ENCODE measurements at regions not wholly inside any gene's neighbourhood (a gene's known extent, or its start where the extent isn't known, plus 50 kb on each side); places are given as distances from the start of the nearest gene placed in this dataset.

GRCh38 chr15:31247404-31247803 lies 79.2 kb upstream of the KLF13 start:
- Histone ChIP-seq H3K9me3 (replicated peaks; ENCODE audit: insufficient read depth, low read length) (no peaks in the 10 kb centered on the region), H3K79me2 (ENCODE audit: low read length) (no peaks in the 10 kb centered on the region), H3K4me2 (ENCODE audit: low read depth, low read length) (no peak overlapping the region), H3F3A (ENCODE audit: insufficient read depth, low read length) (no peaks in the 10 kb centered on the region), H2AFZ (ENCODE audit: low read length) (no peak overlapping the region), H3K27ac (ENCODE audit: low read length) (no peak overlapping the region), H3K9me2 (replicated peaks; ENCODE audit: insufficient read depth, low read length) (no peaks in the 10 kb centered on the region), H3K4me3 (ENCODE audit: low read length) (no peak overlapping the region), H3K9ac (ENCODE audit: low read length) (no peak overlapping the region), H3K4me1 (ENCODE audit: low read length) (no peaks in the 10 kb centered on the region), H4K20me1 (ENCODE audit: insufficient read depth, low read length) (no peaks in the 10 kb centered on the region), H3K27me3 (replicated peaks; ENCODE audit: insufficient read depth, low read length) (no peaks in the 10 kb centered on the region), H3K36me3 (replicated peaks; ENCODE audit: insufficient read depth, low read length) (no peaks in the 10 kb centered on the region)
- TF ChIP-seq EZH2 (optimal IDR thresholded peaks at IDR 0.05; ENCODE audit: low read depth, low read length) (no peak), CTCF (IDR thresholded peaks at IDR 0.05; ENCODE audit: low read length) (no peak), EZH2phosphoT487 (IDR thresholded peaks at IDR 0.05; ENCODE audit: low read length) (no peak)
- no peak for DNase-seq

- H3F3A ChIP-seq (ENCODE audit: insufficient read depth, low read length) = no peaks in the 10 kb centered on the region
- no peak overlapping the region for H3K4me3 ChIP-seq (ENCODE audit: low read length)
- H3K36me3 ChIP-seq (replicated peaks; ENCODE audit: insufficient read depth, low read length) = no peaks in the 10 kb centered on the region
- H3K9me2 ChIP-seq (replicated peaks; ENCODE audit: insufficient read depth, low read length) = no peaks in the 10 kb centered on the region
- H3K9ac ChIP-seq (ENCODE audit: low read length) = no peak overlapping the region
- no peaks in the 10 kb centered on the region for H3K27me3 ChIP-seq (replicated peaks; ENCODE audit: insufficient read depth, low read length)
- no peak overlapping the region for H3K27ac ChIP-seq (ENCODE audit: low read length)
- no peaks in the 10 kb centered on the region for H3K4me1 ChIP-seq (ENCODE audit: low read length)
- TF ChIP-seq EZH2 (optimal IDR thresholded peaks at IDR 0.05; ENCODE audit: low read depth, low read length) (no peak), CTCF (IDR thresholded peaks at IDR 0.05; ENCODE audit: low read length) (no peak), EZH2phosphoT487 (IDR thresholded peaks at IDR 0.05; ENCODE audit: low read length) (no peak)
- no peak for DNase-seq
- no peak overlapping the region for H2AFZ ChIP-seq (ENCODE audit: low read length)
- no peaks in the 10 kb centered on the region for H3K9me3 ChIP-seq (replicated peaks; ENCODE audit: insufficient read depth, low read length)
- H4K20me1 ChIP-seq (ENCODE audit: insufficient read depth, low read length) = no peaks in the 10 kb centered on the region
- no peaks in the 10 kb centered on the region for H3K79me2 ChIP-seq (ENCODE audit: low read length)
- H3K4me2 ChIP-seq (ENCODE audit: low read depth, low read length) = no peak overlapping the region
Measured at GRCh38 chr15:31248263-31248662, 78.4 kb upstream of the KLF13 start.

GRCh38 chr15:31248951-31249350 lies 77.7 kb upstream of the KLF13 start:
- H3K9me3 ChIP-seq (replicated peaks; ENCODE audit: insufficient read depth, low read length) = no peaks in the 10 kb centered on the region
- H3K27me3 ChIP-seq (replicated peaks; ENCODE audit: insufficient read depth, low read length) = no peaks in the 10 kb centered on the region
- no peak overlapping the region for H3K4me2 ChIP-seq (ENCODE audit: low read depth, low read length)
- no peaks in the 10 kb centered on the region for H3F3A ChIP-seq (ENCODE audit: insufficient read depth, low read length)
- peaks cover under 1% of the 10 kb centered on the region; the same call in 1 of the 2 replicates for H3K4me1 ChIP-seq (ENCODE audit: low read length)
- DNase-seq = no peak
- TF ChIP-seq EZH2 (optimal IDR thresholded peaks at IDR 0.05; ENCODE audit: low read depth, low read length) (no peak), CTCF (IDR thresholded peaks at IDR 0.05; ENCODE audit: low read length) (no peak), EZH2phosphoT487 (IDR thresholded peaks at IDR 0.05; ENCODE audit: low read length) (no peak)
- H4K20me1 ChIP-seq (ENCODE audit: insufficient read depth, low read length) = no peaks in the 10 kb centered on the region
- no peaks in the 10 kb centered on the region for H3K79me2 ChIP-seq (ENCODE audit: low read length)
- H3K4me3 ChIP-seq (ENCODE audit: low read length) = no peak overlapping the region
- H3K9me2 ChIP-seq (replicated peaks; ENCODE audit: insufficient read depth, low read length) = no peaks in the 10 kb centered on the region
- no peak overlapping the region for H3K27ac ChIP-seq (ENCODE audit: low read length)
- no peaks in the 10 kb centered on the region for H3K36me3 ChIP-seq (replicated peaks; ENCODE audit: insufficient read depth, low read length)
- no peak overlapping the region for H3K9ac ChIP-seq (ENCODE audit: low read length)
- no peak overlapping the region for H2AFZ ChIP-seq (ENCODE audit: low read length)

Measured in MM.1S (cell line).